ENCODE measurements at regions not wholly inside any gene's neighbourhood (a gene's known extent, or its start where the extent isn't known, plus 50 kb on each side); places are given as distances from the start of the nearest gene placed in this dataset.

DNA sequence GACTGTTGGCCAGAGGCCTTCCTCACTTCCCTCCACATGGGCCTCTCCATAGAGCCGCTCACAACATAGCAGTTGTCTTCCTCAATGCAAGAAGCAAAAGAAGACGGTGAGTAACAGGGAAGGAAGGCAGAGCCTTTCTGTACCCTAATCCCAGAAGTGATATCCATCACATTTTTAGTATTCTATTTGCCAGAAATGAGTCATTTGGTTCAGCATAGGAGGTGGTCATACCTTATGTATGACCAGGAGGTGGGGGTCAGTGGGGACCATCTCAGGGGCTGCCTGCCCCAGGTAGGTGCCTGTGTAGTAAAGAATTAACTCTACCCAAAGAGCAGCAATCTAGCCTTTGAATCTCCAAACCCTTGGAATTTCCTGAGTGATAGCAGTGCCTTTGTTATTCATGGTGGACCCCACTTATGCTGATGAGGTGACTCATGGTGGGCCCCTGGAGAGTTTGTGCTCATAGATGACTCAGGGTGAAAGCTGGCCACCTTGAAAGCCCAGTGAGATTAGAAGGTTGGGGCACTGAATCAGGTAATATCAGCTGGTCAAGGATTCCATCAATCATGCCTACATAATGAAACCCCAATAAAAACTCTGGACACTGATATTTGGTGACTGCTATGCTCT lies 323.9 kb upstream of the IGF1R start:
- POLR2A ChIA-PET, result interaction anchor here (0.8 to 1.5 kb wide), 2 partner anchors 17 to 104 kb away, joined by 3 read pairs; no protein-coding TSS in a partner anchor
- H3K36me3 Mint-ChIP-seq (ENCODE audit: insufficient read depth, unreplicated experiment), result no peaks in the 10 kb centered on the region
- H3K27ac Mint-ChIP-seq (ENCODE audit: low read depth, unreplicated experiment), result no peak overlapping the region
- CTCF ChIA-PET, result interaction anchor here (0.6 to 1.4 kb wide), 3 partner anchors 77 to 97 kb away, joined by 4 read pairs; no protein-coding TSS in a partner anchor
- no peak for TF ChIP-seq CTCF (IDR thresholded peaks at IDR 0.05; ENCODE audit: unreplicated experiment)
- no TSS peak for BruUV-seq (replicated peaks)
- intact Hi-C loops (cut with micrococcal nuclease), result no loop called here
- H3K27me3 Mint-ChIP-seq (ENCODE audit: insufficient read depth, unreplicated experiment), result peaks cover 1% of the 10 kb centered on the region
- peaks cover 10% of the 10 kb centered on the region for H3K4me1 Mint-ChIP-seq (ENCODE audit: insufficient read depth, unreplicated experiment)
- no peaks in the 10 kb centered on the region for H3K9me3 Mint-ChIP-seq (ENCODE audit: unreplicated experiment)
- no peak overlapping the region for H3K4me3 Mint-ChIP-seq (ENCODE audit: unreplicated experiment)
- no peak for DNase-seq (ENCODE audit: unreplicated experiment)

DNA sequence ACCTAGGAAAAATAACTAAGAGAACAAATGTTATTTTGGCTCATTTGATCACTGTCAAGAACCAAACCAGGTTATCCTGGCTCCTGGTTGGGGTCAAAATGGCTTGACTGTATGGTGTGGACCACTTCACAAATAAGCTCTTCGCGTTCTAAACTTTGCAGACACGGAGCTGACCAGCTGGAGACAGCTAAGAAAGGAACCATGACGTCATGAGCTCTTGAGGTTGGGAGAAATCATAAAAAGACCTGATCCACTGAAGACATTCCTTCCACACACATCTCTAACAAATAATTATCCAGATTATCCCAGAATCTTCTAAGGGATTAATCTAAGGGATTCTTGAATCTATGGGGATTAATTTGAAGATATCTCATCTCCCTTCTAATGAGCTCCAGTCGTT lies 321.5 kb upstream of the IGF1R start:
- Mint-ChIP-seq H3K4me3 (ENCODE audit: unreplicated experiment) (no peak overlapping the region), H3K27me3 (ENCODE audit: insufficient read depth, unreplicated experiment) (peaks cover 25% of the 10 kb centered on the region), H3K9me3 (ENCODE audit: unreplicated experiment) (no peaks in the 10 kb centered on the region), H3K36me3 (ENCODE audit: insufficient read depth, unreplicated experiment) (no peaks in the 10 kb centered on the region), H3K4me1 (ENCODE audit: insufficient read depth, unreplicated experiment) (peaks cover under 1% of the 10 kb centered on the region), H3K27ac (ENCODE audit: low read depth, unreplicated experiment) (no peak overlapping the region)
- no peak for DNase-seq (ENCODE audit: unreplicated experiment)
- intact Hi-C loops (cut with micrococcal nuclease), result no loop called here
- ChIA-PET POLR2A (interaction anchor here (1.2 kb wide), 2 partner anchors 11 to 18 kb away, joined by 3 to 5 read pairs; no protein-coding TSS in a partner anchor), CTCF (interaction anchor here (0.6 to 2.1 kb wide), 8 partner anchors 9 to 105 kb away, joined by 3 to 13 read pairs (median 4); no protein-coding TSS in a partner anchor)
- no TSS peak for BruUV-seq (replicated peaks)
- no peak for TF ChIP-seq CTCF (IDR thresholded peaks at IDR 0.05; ENCODE audit: unreplicated experiment)

GRCh38 chr15:98330258-98330657 lies 318.1 kb upstream of the IGF1R start:
- no peak overlapping the region for H3K27ac Mint-ChIP-seq (ENCODE audit: low read depth, unreplicated experiment)
- intact Hi-C loops (cut with micrococcal nuclease), result no loop called here
- no peaks in the 10 kb centered on the region for H3K4me1 Mint-ChIP-seq (ENCODE audit: insufficient read depth, unreplicated experiment)
- POLR2A ChIA-PET, result no interaction called here
- no peak for TF ChIP-seq CTCF (IDR thresholded peaks at IDR 0.05; ENCODE audit: unreplicated experiment)
- CTCF ChIA-PET, result no interaction called here
- no peak overlapping the region for H3K4me3 Mint-ChIP-seq (ENCODE audit: unreplicated experiment)
- DNase-seq (ENCODE audit: unreplicated experiment), result no peak
- no peaks in the 10 kb centered on the region for H3K9me3 Mint-ChIP-seq (ENCODE audit: unreplicated experiment)
- H3K36me3 Mint-ChIP-seq (ENCODE audit: insufficient read depth, unreplicated experiment), result no peaks in the 10 kb centered on the region
- H3K27me3 Mint-ChIP-seq (ENCODE audit: insufficient read depth, unreplicated experiment), result peaks cover 36% of the 10 kb centered on the region
- BruUV-seq (replicated peaks), result no TSS peak

DNA sequence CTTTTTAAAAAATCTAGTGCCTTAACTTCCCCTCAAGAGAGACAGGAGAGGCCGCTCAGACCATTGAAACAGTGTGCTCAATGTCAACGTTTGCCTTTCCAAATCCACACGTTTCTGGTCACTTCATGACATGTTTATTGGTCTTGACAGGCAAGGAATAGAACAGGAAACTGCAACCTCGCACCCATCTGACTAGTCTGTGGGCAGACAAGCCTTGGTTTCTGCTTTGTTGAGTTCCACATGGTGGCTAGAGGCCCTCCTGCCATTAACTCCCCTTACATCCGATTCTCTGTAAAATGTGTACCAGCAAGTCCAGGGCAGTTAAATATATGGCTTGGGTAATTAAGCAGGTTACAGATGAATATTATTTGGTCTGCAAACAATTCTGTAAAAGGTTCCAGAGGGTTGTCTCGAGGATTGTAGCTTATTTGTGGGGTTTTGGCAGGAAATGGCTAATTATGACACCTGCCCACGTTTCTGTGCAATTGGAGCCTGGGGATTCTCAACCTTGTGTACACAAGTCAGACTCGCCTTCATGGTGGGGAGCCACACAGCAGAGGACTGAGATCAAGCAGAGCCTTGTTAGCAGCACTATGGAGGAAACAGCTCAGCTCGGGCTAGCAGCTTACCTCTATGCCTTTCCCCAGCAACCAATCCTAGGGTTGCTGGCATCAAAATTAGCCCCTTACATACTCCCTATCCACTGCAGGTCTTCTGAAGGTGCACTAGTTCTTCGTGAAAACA lies 317.5 kb upstream of the IGF1R start:
- no peak for TF ChIP-seq CTCF (IDR thresholded peaks at IDR 0.05; ENCODE audit: unreplicated experiment)
- Mint-ChIP-seq H3K27ac (ENCODE audit: low read depth, unreplicated experiment) (no peak overlapping the region), H3K27me3 (ENCODE audit: insufficient read depth, unreplicated experiment) (peaks cover 36% of the 10 kb centered on the region), H3K4me1 (ENCODE audit: insufficient read depth, unreplicated experiment) (no peaks in the 10 kb centered on the region), H3K36me3 (ENCODE audit: insufficient read depth, unreplicated experiment) (no peaks in the 10 kb centered on the region), H3K9me3 (ENCODE audit: unreplicated experiment) (no peaks in the 10 kb centered on the region), H3K4me3 (ENCODE audit: unreplicated experiment) (no peak overlapping the region)
- no peak for DNase-seq (ENCODE audit: unreplicated experiment)
- ChIA-PET POLR2A (no interaction called here), CTCF (interaction anchor here (1.0 to 1.4 kb wide), 2 partner anchors 17 to 98 kb away, joined by 3 read pairs; no protein-coding TSS in a partner anchor)
- intact Hi-C loops (cut with micrococcal nuclease), result no loop called here
- BruUV-seq (replicated peaks), result no TSS peak
